ENCODE measurements at regions not wholly inside any gene's neighbourhood (a gene's known extent, or its start where the extent isn't known, plus 50 kb on each side); places are given as distances from the start of the nearest gene placed in this dataset.
"Not testable (repeated sequence)": the region's sequence is repeated elsewhere in the genome, so short reads cannot be mapped to it uniquely, and the experiment has no call there.

DNA sequence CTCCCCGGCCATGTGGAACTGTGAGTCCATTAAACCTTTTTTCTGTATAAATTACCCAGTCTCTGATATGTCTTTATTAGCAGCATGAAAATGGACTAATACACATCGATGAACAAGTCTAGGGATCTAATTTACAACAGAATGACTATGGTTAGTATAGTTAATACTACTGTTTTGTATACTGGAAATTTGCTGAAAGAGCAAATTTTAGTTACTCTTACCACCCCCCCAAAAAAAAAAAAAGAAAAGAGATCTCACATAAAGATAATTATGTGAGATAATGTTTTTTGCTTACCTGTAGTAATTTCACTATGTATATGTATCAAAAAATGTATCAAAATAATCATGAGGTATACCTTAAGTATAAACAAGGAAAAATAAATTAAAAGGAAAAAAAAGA, 199.5 kb upstream of the GRM3 start:
- Mint-ChIP-seq H3K27ac (ENCODE audit: unreplicated experiment) (no peak overlapping the region), H3K36me3 (ENCODE audit: low read depth) (no peaks in the 10 kb centered on the region), H3K27me3 (ENCODE audit: low read depth) (no peaks in the 10 kb centered on the region), H3K4me3 (no peak overlapping the region), H3K9me3 (no peaks in the 10 kb centered on the region), H3K4me1 (no peaks in the 10 kb centered on the region)
- no peak for DNase-seq (ENCODE audit: low read depth, low spot score)
- TF ChIP-seq, protein P1, sequence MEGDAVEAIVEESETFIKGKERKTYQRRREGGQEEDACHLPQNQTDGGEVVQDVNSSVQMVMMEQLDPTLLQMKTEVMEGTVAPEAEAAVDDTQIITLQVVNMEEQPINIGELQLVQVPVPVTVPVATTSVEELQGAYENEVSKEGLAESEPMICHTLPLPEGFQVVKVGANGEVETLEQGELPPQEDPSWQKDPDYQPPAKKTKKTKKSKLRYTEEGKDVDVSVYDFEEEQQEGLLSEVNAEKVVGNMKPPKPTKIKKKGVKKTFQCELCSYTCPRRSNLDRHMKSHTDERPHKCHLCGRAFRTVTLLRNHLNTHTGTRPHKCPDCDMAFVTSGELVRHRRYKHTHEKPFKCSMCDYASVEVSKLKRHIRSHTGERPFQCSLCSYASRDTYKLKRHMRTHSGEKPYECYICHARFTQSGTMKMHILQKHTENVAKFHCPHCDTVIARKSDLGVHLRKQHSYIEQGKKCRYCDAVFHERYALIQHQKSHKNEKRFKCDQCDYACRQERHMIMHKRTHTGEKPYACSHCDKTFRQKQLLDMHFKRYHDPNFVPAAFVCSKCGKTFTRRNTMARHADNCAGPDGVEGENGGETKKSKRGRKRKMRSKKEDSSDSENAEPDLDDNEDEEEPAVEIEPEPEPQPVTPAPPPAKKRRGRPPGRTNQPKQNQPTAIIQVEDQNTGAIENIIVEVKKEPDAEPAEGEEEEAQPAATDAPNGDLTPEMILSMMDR (conservative IDR thresholded peaks at IDR 0.05) = no peak

DNA sequence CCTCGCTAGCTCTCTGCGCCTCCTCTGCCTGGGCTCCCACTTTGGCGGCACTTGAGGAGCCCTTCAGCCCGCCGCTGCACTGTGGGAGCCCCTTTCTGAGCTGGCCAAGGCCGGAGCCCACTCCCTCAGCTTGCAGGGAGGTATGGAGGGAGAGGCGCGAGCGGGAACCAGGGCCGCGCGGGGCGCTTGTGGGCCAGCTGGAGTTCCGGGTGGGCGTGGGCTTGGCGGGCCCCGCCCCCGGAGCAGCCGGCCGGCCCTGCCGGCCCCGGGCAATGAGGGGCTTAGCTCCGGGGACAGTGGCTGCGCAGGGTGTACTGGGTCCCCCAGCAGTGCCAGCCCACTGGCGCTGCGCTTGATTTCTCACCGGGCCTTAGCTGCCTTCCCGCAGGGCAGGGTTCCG, 203.3 kb upstream of the GRM3 start:
- not testable (repeated sequence) for H3K27me3 Mint-ChIP-seq (ENCODE audit: low read depth); H3K4me1 Mint-ChIP-seq; DNase-seq (ENCODE audit: low read depth, low spot score); H3K36me3 Mint-ChIP-seq (ENCODE audit: low read depth); H3K9me3 Mint-ChIP-seq; H3K4me3 Mint-ChIP-seq; H3K27ac Mint-ChIP-seq (ENCODE audit: unreplicated experiment)

DNA sequence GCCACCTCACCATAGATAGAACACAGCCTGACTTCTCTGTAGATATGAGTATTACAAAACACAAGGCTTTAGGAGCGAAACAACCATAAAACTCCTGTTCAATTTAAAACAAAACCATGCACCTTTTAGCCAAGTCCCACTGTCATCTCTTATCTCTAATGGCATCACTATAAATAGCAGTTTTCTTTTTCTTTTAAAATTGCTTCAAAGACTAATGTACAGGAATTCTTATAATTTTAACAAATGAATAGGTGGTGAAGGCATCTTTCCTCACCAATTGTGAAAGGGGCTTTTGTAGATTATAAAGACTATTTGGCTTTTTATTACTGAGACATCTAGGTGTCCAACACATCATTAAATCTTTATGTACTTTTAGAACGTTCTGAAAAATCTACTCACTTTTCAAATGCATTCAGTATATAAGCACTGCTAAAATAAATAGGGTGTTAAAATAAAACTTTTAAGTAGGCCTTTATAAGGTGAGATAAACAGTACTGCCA, 205.7 kb upstream of the GRM3 start:
- H3K27me3 Mint-ChIP-seq (ENCODE audit: low read depth) = no peaks in the 10 kb centered on the region
- H3K4me3 Mint-ChIP-seq = no peak overlapping the region
- TF ChIP-seq, protein P1 (conservative IDR thresholded peaks at IDR 0.05) = no peak
- no peak overlapping the region for H3K27ac Mint-ChIP-seq (ENCODE audit: unreplicated experiment)
- no peak for DNase-seq (ENCODE audit: low read depth, low spot score)
- H3K4me1 Mint-ChIP-seq = no peaks in the 10 kb centered on the region
- H3K36me3 Mint-ChIP-seq (ENCODE audit: low read depth) = no peaks in the 10 kb centered on the region
- H3K9me3 Mint-ChIP-seq = peaks cover 9% of the 10 kb centered on the region

DNA sequence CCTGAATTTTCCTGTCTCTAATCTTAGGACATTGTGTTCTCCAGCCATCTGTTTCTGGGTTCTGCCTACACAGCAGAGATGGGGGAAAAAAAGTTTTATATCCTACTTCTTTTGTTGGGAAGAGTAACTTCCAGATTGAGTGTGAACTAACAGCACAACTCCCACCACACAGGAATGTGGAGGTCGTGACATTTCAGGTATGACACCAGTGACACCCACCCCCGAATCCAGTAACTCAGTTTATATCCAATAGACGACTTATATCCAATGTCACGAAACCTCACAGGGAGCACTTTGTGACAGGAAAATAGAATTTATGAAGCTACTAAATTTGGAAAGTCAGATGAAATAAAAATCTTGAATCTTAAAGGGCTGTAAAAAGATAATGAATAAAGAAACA, 211.9 kb upstream of the GRM3 start:
- Mint-ChIP-seq H3K27me3 (ENCODE audit: low read depth) (no peaks in the 10 kb centered on the region), H3K4me1 (no peaks in the 10 kb centered on the region), H3K9me3 (peaks cover 9% of the 10 kb centered on the region), H3K27ac (ENCODE audit: unreplicated experiment) (no peak overlapping the region), H3K4me3 (no peak overlapping the region), H3K36me3 (ENCODE audit: low read depth) (no peaks in the 10 kb centered on the region)
- DNase-seq (ENCODE audit: low read depth, low spot score) = no peak
- TF ChIP-seq, protein P1 (conservative IDR thresholded peaks at IDR 0.05) = no peak

DNA sequence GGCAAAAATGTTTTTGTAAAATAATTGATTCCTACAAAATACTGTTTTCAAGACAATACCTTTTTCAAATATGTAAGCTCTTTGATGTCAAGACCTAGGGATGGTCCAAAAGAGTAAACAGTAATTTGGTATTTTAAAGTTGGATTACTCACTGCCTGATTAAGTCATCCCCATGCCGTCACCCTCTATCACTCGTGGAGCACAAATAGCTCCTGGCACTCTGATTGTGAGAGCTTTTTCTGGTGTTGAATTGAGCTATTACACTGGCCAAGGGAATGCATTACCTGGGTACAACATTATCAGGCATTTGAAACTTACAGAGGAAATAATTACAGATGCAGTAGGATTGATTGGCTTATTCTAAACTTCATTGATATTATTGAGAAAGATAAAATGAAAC, 231.9 kb upstream of the GRM3 start:
- TF ChIP-seq, protein P1 (conservative IDR thresholded peaks at IDR 0.05) = no peak

DNA sequence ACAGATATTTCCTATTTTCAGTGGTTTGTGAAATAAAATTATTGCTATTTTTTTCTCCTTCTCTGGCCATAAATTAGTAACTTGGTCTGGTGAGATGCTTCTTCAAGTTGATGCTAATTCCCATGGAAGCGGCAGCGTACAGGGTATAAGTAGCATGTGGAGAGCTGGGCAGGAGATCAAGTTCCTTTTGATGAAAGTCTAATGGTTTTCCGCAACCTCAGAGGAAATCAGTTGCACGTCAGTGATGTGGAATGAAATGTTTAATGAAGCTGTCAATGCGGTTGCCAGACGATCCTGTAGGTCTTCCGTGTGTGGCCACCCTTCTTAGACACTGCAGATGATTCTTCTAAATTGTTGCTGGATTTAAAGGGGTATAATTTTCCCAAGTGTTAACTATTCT, 236.4 kb upstream of the GRM3 start:
- peaks cover 5% of the 10 kb centered on the region for H3K4me1 Mint-ChIP-seq
- no peak overlapping the region for H3K4me3 Mint-ChIP-seq
- no peaks in the 10 kb centered on the region for H3K9me3 Mint-ChIP-seq
- DNase-seq (ENCODE audit: low read depth, low spot score) = no peak
- no peak overlapping the region for H3K27ac Mint-ChIP-seq (ENCODE audit: unreplicated experiment)
- no peaks in the 10 kb centered on the region for H3K27me3 Mint-ChIP-seq (ENCODE audit: low read depth)
- TF ChIP-seq, protein P1 (conservative IDR thresholded peaks at IDR 0.05) = no peak
- H3K36me3 Mint-ChIP-seq (ENCODE audit: low read depth) = no peaks in the 10 kb centered on the region

More for the DNA sequence above, 231.9 kb upstream of the GRM3 start:
- Mint-ChIP-seq H3K27me3 (ENCODE audit: low read depth) (no peaks in the 10 kb centered on the region), H3K9me3 (peaks cover 4% of the 10 kb centered on the region), H3K27ac (ENCODE audit: unreplicated experiment) (no peak overlapping the region), H3K36me3 (ENCODE audit: low read depth) (no peaks in the 10 kb centered on the region), H3K4me3 (no peak overlapping the region), H3K4me1 (peaks cover 5% of the 10 kb centered on the region)
- DNase-seq (ENCODE audit: low read depth, low spot score) = no peak

Measured in neural crest cell (in vitro differentiated cells).